HUES48 (cell line): ENCODE measurements at regions not wholly inside any gene's neighbourhood (a gene's known extent, or its start where the extent isn't known, plus 50 kb on each side); places are given as distances from the start of the nearest gene placed in this dataset.
"Not testable (repeated sequence)": the region's sequence is repeated elsewhere in the genome, so short reads cannot be mapped to it uniquely, and the experiment has no call there.

Source experiments
- H3K27ac ChIP-seq: one replicate; pipeline ENCODE4 v1.7.0; 2013; ENCODE audit warnings: low read depth, low read length, inconsistent platforms
- H3K27me3 ChIP-seq: 2 replicates; pipeline ENCODE4 v1.6.1; 2013; ENCODE audit warnings: mild to moderate bottlenecking, low read length; ENCODE audit not compliant: control insufficient read depth, insufficient read depth
- H3K36me3 ChIP-seq: 2 replicates; pipeline ENCODE4 v1.6.1; 2013; ENCODE audit warnings: low read length; ENCODE audit not compliant: control insufficient read depth, insufficient read depth
- H3K4me1 ChIP-seq: 2 replicates; pipeline ENCODE4 v1.6.1; 2013; ENCODE audit warnings: mild to moderate bottlenecking, low read length; ENCODE audit not compliant: control insufficient read depth, insufficient read depth
- H3K4me3 ChIP-seq: 2 replicates; pipeline ENCODE4 v1.5.1; 2013; ENCODE audit warnings: mild to moderate bottlenecking, low read depth, low read length
- H3K9ac ChIP-seq: 2 replicates; pipeline ENCODE4 v1.6.1; 2013; ENCODE audit warnings: mild to moderate bottlenecking, low read depth, low read length, moderate library complexity
- H3K9me3 ChIP-seq: 2 replicates; pipeline ENCODE4 v1.6.1; 2013; ENCODE audit warnings: low read length; ENCODE audit not compliant: control insufficient read depth, insufficient read depth

DNA sequence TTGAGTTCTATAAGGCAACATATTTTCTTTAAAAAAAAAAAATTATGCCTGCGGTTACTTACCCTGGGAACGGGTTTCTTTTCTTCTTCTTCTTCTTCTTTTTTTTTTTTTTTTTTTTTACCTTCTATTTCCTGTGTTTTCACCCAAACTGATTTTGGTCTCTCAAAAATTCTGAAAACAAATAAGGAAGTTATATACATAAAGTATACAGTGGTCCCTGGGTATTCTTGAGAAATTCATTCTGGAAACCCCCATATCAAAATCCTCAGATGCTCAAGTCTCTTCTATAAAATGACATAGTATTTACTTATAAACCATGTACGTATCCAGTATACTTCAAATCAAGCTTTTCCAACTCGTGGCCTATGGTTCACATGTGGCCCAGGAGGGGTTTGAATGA, 326.7 kb downstream of the MAT2B start:
- H3K27me3 ChIP-seq, result no peaks in the 10 kb centered on the region

GRCh38 chr5:163838738-163839137, 333.3 kb downstream of the MAT2B start:
- no peaks in the 10 kb centered on the region for H3K36me3 ChIP-seq
- no peak overlapping the region for H3K9ac ChIP-seq
- H3K27me3 ChIP-seq, result no peaks in the 10 kb centered on the region
- no peak overlapping the region for H3K27ac ChIP-seq
- H3K4me3 ChIP-seq, result no peak overlapping the region
- H3K4me1 ChIP-seq, result no peaks in the 10 kb centered on the region
- H3K9me3 ChIP-seq, result no peaks in the 10 kb centered on the region

More for the DNA sequence above, 326.7 kb downstream of the MAT2B start:
- no peak overlapping the region for H3K27ac ChIP-seq
- H3K36me3 ChIP-seq, result no peaks in the 10 kb centered on the region
- no peaks in the 10 kb centered on the region for H3K9me3 ChIP-seq
- H3K9ac ChIP-seq, result no peak overlapping the region
- H3K4me1 ChIP-seq, result no peaks in the 10 kb centered on the region
- no peak overlapping the region for H3K4me3 ChIP-seq

- H3K27me3 ChIP-seq, result no peaks in the 10 kb centered on the region
- H3K27ac ChIP-seq, result no peak overlapping the region
- no peaks in the 10 kb centered on the region for H3K9me3 ChIP-seq
- H3K4me1 ChIP-seq, result no peaks in the 10 kb centered on the region
- no peak overlapping the region for H3K9ac ChIP-seq
- no peak overlapping the region for H3K4me3 ChIP-seq
- H3K36me3 ChIP-seq, result no peaks in the 10 kb centered on the region
Observed at GRCh38 chr5:163846512-163846911, 341.1 kb downstream of the MAT2B start.

- H3K4me3 ChIP-seq, result no peak overlapping the region
- H3K9me3 ChIP-seq, result peaks cover 16% of the 10 kb centered on the region
Observed at GRCh38 chr5:163855754-163856153, 350.3 kb downstream of the MAT2B start.

DNA sequence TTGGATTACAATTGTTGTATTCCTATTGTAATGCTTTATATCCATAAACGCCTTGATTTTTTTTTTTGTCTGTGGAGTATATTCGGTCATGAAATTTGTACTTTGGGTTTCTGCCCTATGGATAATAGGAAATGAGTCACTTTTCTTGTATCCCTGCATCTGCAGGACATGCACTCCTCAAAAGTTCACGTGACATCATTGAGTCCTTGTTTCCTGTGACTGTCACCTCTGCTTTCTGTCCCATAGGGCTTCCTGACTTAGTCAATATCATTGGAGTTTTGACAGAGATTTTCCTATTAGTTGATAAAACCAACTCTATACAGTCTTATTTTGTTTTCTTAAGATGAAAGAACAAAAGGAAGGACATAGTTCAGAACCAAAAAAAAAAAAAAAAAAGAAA, 356.3 kb downstream of the MAT2B start:
- no peaks in the 10 kb centered on the region for H3K36me3 ChIP-seq
- H3K9me3 ChIP-seq, result peaks cover 5% of the 10 kb centered on the region; the same call in 1 of the 2 replicates
- H3K9ac ChIP-seq, result no peak overlapping the region

More at GRCh38 chr5:163855754-163856153, 350.3 kb downstream of the MAT2B start:
- Histone ChIP-seq H3K36me3 (no peaks in the 10 kb centered on the region), H3K4me1 (no peaks in the 10 kb centered on the region), H3K27me3 (no peaks in the 10 kb centered on the region), H3K27ac (no peak overlapping the region), H3K9ac (no peak overlapping the region)

DNA sequence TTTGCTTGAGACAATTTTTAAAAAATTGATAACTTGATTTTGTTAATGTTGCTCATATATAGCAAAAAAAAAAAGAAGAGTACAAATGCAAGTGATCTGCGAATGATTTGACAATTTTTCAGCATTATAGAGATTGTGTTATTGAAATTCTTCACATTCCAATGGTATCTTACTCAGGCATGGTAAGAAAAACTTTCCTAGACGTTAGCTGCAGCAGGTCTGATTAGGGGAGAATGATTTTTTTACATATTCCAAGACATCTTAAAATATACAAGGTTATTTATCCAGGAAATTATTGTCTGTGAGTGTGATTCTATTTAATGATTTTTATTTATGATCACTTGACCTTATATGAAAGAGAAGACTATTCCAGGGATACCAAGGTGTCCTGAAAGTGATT, 361.9 kb downstream of the MAT2B start:
- Histone ChIP-seq H3K9ac (no peak overlapping the region), H3K36me3 (no peaks in the 10 kb centered on the region), H3K4me1 (no peaks in the 10 kb centered on the region; the same call in 1 of the 2 replicates), H3K27me3 (no peaks in the 10 kb centered on the region), H3K9me3 (no peaks in the 10 kb centered on the region), H3K4me3 (no peak overlapping the region), H3K27ac (no peak overlapping the region)

More for the DNA sequence above, 356.3 kb downstream of the MAT2B start:
- H3K4me1 ChIP-seq, result no peaks in the 10 kb centered on the region
- H3K4me3 ChIP-seq, result no peak overlapping the region
- H3K27me3 ChIP-seq, result no peaks in the 10 kb centered on the region
- no peak overlapping the region for H3K27ac ChIP-seq

DNA sequence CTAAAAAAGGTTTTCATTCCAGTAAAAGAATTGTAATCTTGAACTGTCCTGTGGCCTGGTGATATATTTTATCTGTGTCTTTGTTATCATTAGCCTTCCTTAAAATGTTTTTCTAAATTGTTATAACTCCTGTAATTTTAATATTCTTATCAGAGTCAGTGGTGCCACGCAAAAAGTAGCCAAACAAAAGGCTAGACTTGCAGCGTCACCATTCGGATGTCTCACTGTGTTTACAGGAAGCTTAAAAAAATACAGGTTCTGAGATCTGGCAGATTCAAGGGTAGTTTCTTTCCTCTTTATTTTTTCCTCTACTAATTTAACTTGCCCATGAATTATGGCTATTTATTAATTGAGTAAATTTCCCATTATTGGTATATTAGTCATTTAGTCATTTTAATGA, 362.3 kb downstream of the MAT2B start:
- Histone ChIP-seq H3K27me3 (no peaks in the 10 kb centered on the region), H3K36me3 (no peaks in the 10 kb centered on the region), H3K4me1 (no peaks in the 10 kb centered on the region; the same call in 1 of the 2 replicates), H3K27ac (no peak overlapping the region), H3K9me3 (no peaks in the 10 kb centered on the region), H3K4me3 (no peak overlapping the region), H3K9ac (no peak overlapping the region)

GRCh38 chr5:163869581-163869980, 364.2 kb downstream of the MAT2B start:
- no peaks in the 10 kb centered on the region; the same call in 1 of the 2 replicates for H3K4me1 ChIP-seq
- H3K9ac ChIP-seq, result no peak overlapping the region
- no peaks in the 10 kb centered on the region for H3K27me3 ChIP-seq
- H3K27ac ChIP-seq, result no peak overlapping the region
- no peaks in the 10 kb centered on the region for H3K9me3 ChIP-seq
- H3K36me3 ChIP-seq, result no peaks in the 10 kb centered on the region
- no peak overlapping the region for H3K4me3 ChIP-seq

GRCh38 chr5:163870441-163870840, 365.0 kb downstream of the MAT2B start:
- Histone ChIP-seq H3K27ac (no peak overlapping the region), H3K27me3 (no peaks in the 10 kb centered on the region), H3K4me1 (no peaks in the 10 kb centered on the region; the same call in 1 of the 2 replicates), H3K36me3 (no peaks in the 10 kb centered on the region), H3K9me3 (no peaks in the 10 kb centered on the region), H3K9ac (no peak overlapping the region), H3K4me3 (no peak overlapping the region)

- no peaks in the 10 kb centered on the region for H3K4me1 ChIP-seq
- H3K36me3 ChIP-seq, result no peaks in the 10 kb centered on the region
- no peak overlapping the region for H3K9ac ChIP-seq
- H3K4me3 ChIP-seq, result no peak overlapping the region
- H3K27me3 ChIP-seq, result no peaks in the 10 kb centered on the region
- no peaks in the 10 kb centered on the region for H3K9me3 ChIP-seq
- H3K27ac ChIP-seq, result no peak overlapping the region
Observed at GRCh38 chr5:163874431-163874830, 369.0 kb downstream of the MAT2B start.

GRCh38 chr5:163874912-163875311, 369.5 kb downstream of the MAT2B start:
- not testable (repeated sequence) for H3K4me1 ChIP-seq, H3K9me3 ChIP-seq, H3K27me3 ChIP-seq, H3K27ac ChIP-seq, H3K4me3 ChIP-seq, H3K9ac ChIP-seq, H3K36me3 ChIP-seq

DNA sequence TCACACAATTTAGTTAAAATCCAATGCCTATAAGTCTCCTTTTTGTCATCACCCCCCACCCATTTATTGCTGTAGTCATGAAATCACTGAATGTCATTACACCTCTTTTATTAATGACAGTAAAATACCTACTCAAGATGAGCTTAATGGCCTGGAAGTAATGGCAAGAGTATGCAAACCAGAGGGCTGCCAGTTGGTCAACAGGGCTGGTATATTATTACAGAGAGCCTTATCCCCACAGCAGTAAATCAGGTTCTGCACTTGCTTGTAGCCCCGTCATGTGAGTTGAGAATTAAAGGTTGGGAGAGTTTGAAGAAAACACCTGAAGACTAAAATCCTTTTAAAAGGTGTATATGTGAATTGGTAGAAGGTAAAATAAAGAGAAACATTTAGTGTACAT, 372.4 kb downstream of the MAT2B start:
- Histone ChIP-seq H3K27me3 (no peaks in the 10 kb centered on the region), H3K4me3 (no peak overlapping the region), H3K9me3 (no peaks in the 10 kb centered on the region), H3K27ac (no peak overlapping the region), H3K9ac (no peak overlapping the region), H3K36me3 (no peaks in the 10 kb centered on the region), H3K4me1 (no peaks in the 10 kb centered on the region)
